Pons (tissue), 1 donor: ENCODE measurements at regions not wholly inside any gene's neighbourhood (a gene's known extent, or its start where the extent isn't known, plus 50 kb on each side); places are given as distances from the start of the nearest gene placed in this dataset.
"Not testable (repeated sequence)": the region's sequence is repeated elsewhere in the genome, so short reads cannot be mapped to it uniquely, and the experiment has no call there.

ENCODE experiments used
- DNase-seq: peaks from one replicate; pipeline ENCODE4 v3.0.0-alpha.2; 2016; ENCODE audit warnings: low spot score

DNA sequence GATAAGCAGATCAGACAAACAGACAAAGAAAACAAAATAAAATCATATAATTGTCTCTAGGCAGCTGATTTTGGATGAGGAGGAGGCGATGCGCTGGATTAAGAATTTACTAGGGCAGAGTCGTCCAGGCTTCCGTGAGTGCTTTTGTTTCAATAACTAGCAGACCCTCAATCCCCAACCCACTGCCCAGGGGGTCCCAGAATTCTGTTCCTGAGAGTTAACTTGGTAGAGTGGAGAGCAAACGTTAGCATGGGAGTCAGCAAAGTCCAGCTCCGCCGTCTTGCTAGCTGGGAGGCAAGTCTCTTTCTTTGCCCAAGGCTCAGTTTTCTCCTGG is 95.5 kb upstream of the TBX5 start:
- no peak for DNase-seq

DNA sequence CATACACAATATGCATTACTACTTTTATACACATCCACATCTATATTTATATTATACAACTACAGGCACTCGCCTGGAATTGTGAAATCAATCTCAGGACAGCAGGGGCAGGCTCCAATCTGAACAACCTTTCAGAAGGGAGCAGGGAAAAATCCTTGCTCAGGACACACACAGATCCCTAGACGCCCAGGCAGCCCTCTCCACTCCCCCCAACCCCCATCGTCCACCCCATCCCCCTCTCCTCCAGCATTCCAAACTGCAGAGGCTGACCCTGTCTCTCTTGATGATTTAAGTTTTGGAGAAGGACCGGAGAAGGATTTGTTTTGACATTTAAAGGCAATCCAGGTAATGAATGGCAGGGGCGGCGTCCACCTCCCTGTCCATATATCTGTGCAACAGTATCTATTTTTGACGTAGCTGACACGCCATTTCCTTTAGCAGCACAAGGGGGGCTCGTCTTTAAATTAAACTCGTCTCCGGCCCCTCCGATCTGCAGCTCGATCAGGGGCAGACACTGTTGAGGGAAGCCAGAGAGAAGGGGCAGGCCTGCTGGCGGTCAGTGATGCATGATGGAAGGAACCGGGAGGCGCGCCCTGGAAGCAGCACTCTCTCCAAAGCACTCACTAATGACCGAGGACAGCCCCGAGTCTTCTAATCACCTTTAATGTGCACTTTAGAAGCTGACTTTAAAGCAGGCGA is 95.0 kb upstream of the TBX5 start:
- DNase-seq = no peak

DNA sequence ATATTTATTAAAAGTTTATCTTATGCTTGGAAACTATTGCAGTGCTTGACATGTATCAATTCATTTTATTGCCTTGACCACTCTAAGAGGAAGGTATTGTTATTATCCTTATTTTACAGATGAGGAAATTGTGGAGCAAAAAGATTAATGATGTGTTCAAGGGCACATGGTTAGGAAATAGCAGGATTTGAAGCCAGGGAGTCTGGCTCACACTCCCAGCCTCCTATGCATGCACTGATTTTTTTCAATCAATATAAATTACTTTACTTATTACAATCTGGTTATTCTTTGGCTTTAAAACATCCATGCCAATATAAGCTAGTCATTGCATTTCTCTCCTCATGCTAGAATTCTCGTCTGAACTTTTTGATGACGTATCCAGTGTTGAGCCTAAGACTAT is 94.2 kb upstream of the TBX5 start:
- DNase-seq = no peak

DNA sequence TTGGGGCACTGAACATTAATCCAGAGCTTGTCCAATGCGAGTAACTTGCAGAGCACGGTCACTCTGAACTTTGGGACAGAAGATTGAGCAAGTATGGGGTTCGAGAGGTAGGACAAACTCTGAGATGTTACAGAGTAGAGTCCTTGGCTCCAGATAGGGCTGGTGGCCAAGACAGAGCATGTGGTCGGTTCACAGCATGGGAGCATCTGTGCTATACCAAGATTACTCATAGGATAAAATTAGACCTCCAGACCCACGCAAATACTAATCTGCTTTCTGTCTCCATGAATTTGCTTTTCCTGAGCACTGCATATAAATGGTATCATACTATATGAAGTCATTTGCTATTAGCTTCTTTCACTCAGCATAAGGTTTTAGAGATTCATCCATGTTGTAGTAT is 93.4 kb upstream of the TBX5 start:
- DNase-seq = no peak

DNA sequence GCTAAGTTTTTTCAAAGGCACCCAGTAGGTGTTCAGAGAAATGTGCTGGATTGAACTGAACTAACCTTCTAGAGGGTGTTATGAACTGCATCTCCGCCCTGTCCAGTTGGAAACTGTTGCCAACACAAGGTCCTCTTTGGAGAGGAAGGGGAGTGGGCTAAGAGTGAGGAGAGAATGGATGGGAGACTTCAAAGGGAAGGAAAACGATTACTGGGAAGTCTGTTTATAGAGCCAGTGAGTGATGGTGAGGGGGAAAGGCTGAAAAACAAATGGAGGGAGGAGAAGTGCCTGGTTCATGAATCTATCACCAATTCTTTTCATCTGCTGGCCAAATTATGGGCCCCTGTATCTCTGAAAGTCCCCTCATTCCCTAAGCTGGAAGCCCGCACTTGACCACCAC is 86.0 kb upstream of the TBX5 start:
- no peak for DNase-seq

DNA sequence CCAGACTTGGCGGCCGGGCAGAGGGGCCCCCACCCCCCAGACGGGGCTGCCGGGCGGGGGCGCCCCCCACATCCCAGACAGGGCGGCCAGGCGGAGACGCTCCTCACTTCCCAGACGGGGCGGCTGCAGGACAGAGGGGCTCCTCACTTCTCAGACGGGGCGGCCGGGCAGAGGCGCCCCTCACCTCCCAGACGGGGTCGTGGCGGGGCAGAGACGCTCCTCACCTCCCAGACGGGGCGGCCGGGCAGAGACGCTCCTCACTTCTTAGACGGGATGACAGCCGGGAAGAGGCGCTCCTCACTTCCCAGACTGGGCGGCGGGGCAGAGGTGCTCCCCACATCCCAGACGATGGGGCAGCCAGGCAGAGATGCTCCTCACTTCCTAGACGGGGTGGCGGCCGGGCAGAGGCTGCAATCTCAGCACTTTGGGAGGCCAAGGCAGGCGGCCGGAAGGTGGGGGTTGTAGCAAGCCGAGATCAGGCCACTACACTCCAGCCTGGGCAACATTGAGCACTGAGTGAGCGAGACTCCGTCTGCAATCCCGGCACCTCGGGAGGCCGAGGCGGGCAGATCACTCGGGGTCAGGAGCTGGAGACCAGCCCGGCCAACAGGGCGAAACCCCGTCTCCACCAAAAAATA is 79.0 kb upstream of the TBX5 start:
- not testable (repeated sequence) for DNase-seq

DNA sequence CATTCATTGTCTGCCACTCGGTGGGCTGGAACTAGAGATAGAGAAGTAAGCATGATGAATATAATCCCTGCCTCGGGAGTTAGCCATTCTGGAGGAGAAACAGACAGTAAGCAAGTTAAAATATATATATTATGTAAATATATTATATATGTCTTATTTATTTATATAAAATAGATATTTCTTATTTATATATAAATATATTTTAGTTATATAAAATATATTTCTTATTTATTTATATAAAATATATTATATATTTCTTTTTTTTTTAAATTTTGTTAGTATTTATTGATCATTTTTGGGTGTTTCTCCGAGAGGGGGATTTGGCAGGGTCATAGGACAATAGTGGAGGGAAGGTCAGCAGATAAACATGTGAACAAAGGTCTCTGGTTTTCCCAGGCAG is 78.1 kb upstream of the TBX5 start:
- DNase-seq = no peak

DNA sequence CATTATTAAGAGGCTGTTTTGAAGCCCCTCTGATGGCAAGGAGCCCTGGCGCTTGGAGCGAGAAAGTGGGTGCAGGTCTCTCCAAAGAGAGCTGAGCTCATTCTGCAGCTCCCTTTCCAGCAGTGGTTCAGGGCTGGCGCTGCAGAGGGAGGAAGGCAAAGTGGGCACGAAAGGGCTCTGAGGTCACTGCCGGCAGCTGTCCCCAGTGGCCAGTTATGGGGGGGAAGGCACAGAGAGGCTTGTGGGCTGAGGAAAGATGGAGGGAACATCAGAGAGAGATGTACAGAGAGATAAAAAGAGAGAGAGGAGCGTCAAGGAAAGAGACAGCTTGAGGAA is 75.2 kb upstream of the TBX5 start:
- DNase-seq = no peak

DNA sequence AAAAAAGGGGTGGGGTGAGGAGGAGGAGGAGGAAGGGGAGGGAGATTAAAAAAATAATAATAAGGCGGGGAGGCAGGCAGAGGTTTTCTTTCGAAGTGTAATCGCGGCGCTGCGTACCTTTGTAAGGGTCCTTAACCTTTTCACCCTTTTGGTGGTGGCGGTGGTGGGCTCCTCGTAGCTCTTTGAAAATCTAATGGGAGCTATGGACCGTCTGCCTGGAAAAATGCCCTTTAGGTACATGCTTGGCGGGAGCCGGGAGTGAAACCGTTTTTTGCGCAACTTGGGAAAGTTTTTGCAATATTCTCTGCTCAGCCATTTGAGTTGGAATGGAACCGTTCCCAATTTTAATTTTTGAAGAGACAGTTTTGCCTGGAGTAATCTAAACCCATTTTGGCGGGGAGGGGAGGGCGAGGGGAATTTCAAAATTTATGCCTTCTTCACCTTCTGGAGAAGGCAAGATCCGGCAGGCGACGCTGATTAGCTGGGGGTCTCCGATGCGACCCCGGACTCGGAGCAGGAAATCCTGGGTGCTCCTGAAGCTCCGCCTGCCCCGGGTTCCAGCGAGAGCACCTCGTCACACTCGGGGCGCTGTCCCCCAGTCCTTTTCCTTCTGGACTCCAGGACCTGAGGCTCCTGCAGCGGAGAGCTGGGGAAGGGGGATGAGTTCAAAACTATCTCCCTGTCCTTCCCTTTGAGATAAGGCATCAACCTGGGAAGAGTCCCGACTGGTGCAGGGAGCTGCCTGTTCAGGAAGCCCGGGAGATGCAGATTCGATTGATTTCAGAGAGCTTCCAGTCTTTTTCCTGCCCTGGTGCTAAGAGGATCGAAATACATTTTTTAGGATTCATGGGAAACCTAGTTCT is 74.6 kb upstream of the TBX5 start:
- no peak for DNase-seq

DNA sequence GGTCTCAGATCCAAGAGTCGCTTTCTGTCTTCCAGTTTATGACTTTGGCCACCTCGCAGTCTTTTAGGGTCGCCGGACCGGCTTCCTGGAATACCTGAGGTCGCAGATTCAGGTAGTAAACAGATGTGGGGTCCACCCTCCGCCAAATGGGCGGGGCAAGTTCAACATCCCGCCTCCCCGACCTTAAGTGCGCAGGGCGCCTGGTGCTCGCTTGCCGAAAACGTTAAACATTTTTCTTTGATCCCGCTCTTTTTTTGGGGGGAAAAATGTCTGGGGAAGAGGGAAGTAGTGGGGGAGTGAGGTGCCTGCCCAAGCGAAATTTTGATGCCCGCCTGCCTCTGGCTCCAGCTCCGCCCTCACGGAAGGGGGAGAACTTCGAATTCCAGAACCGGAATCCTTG is 73.9 kb upstream of the TBX5 start:
- DNase-seq = no peak

DNA sequence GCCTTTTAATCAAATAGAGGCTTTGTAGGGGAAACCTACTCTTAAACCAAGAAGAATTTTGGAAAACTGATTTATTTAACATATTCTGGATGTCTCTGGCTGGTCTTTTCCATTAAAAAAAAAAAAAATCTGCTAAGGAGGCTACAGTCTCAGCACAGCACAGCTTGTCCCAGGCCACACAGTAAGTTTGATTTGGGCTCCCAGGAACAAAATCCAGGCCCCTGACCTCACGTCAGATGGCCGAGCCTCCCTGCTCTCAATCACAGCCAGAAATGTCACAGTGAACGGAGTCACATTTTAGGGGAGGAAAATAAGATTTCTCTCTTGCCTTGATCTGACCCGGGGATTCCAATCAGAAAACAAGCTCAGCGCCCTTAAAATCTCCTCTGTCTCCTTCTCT is 72.9 kb upstream of the TBX5 start:
- DNase-seq = no peak

DNA sequence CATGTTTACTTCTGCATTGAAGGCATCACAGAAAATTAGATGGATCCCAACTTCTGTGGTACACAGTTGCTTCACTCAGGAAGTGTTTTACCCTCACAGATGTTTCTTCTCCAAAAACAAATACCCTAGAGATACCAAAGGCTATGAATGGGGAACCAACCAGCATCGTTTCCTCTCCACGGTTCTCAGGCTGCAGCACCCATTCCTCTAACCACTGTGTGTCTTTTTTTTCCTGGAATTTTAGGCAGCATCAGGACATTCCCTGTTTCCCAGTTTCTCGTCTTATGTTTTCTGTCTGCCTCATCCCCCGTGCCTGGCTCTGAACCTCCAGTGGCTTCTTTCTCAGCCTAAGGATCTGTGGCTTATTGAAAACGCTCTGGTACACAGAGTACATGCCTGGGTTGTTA is 72.0 kb upstream of the TBX5 start:
- DNase-seq = no peak

DNA sequence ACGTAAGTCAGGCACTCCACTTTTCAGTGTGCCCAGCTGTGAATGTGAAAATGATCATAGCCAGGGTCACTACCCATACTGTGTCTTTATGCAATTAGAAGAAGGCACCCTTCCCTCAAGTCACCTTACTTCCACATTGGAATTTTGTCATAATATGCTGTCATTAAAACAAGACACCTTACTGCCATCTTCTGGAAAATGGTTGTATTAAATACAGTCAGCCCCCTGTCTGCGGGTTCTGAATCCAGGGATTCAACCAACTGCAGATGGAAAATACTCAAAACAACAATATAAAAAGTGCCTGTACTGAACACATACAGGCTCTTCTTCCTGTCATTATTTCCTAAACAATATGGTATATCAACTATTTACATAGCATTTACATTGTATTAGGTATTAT is 70.2 kb upstream of the TBX5 start:
- peak; percentile 35 for DNase-seq

DNA sequence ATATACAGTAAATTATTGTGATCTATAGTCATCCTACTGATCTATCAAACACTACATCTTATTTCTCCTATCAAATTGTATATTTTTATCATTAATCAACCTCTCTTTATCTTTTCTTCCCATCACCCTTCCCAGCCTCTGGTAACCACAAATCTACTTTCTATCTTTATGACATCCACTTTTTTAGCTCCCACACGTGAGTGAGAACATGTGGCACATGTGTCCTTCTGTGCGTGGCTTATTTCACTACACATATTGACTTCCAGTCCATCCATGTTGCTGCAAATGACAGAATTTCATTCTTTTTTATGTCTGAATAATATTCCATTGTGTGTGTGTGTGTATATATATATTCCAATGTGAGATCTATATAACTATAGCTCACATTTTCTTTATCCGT is 67.8 kb upstream of the TBX5 start:
- no peak for DNase-seq

DNA sequence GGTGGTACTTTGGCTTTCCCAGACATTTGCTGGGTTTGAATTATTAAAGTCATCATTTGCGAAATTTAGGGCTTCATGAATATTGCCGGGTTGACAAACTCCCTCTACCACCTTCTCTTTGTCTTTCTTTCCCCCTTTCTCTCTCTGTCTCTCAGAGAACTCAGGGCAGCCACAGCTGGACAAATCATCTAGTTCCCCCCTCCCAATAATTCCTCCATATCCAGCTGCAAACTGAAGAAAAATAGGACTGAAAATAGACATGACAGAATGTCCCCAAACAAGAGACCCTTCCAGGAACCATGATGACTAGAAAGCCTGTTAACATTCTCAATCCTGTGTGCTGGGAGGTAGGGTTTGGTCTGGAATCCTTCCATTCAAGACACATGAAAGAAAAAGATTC is 67.1 kb upstream of the TBX5 start:
- DNase-seq = no peak

DNA sequence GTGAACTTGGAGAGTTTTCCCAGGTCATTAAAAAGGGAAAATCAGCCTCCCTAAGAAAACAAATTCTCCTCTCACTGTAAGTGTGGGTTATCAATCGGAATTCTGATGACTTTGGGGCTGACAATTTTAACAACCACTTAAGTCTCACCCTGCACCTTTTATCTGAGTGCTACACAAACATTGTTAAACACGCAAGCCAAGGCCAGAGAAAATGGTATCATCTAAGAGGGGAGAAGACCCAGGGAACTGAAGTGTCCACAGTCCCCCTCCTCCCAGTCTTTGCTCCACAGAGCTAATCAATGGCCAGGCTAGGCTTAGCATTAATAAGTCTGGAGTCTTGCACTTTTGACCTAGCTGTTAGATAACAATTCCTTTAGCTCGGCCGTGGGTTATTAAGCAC is 51.7 kb upstream of the TBX5 start:
- no peak for DNase-seq
